ENCODE measurements at regions not wholly inside any gene's neighbourhood (a gene's known extent, or its start where the extent isn't known, plus 50 kb on each side); places are given as distances from the start of the nearest gene placed in this dataset.

- no peak for TF ChIP-seq POLR2A (IDR thresholded peaks at IDR 0.05)
- no peak for TF ChIP-seq CTCF (IDR thresholded peaks at IDR 0.05)
These were observed 272.6 kb downstream of the UACA start for GRCh38 chr15:70490838-70491155.
